DOHH2 (cell line): ENCODE measurements at regions not wholly inside any gene's neighbourhood (a gene's known extent, or its start where the extent isn't known, plus 50 kb on each side); places are given as distances from the start of the nearest gene placed in this dataset.
"Not testable (repeated sequence)": the region's sequence is repeated elsewhere in the genome, so short reads cannot be mapped to it uniquely, and the experiment has no call there.

Experiments used
- H3F3A ChIP-seq: fragments of 200-600 bp; sonication (generic), shearing (Covaris generic); 2 replicates; pipeline ENCODE4 v1.6.0; 2016; ENCODE audit warnings: antibody characterized with exemption, mild to moderate bottlenecking; ENCODE audit not compliant: control insufficient read depth, insufficient read depth
- H3K27ac ChIP-seq: fragments of 200-600 bp; sonication (generic); 2 replicates; pipeline ENCODE4 v1.5.1; 2014; ENCODE audit warnings: low read depth, mild to moderate bottlenecking, low read length, moderate library complexity
- H3K27me3 ChIP-seq: fragments of 200-600 bp; sonication (generic); 2 replicates; pipeline ENCODE4 v1.6.1; 2014; ENCODE audit warnings: mild to moderate bottlenecking, low read length, mixed read lengths; ENCODE audit not compliant: control insufficient read depth
- H3K36me3 ChIP-seq: fragments of 200-600 bp; sonication (generic); 2 replicates; pipeline ENCODE4 v1.6.1; 2014; ENCODE audit warnings: mild to moderate bottlenecking, low read length, moderate library complexity, mixed read lengths; ENCODE audit not compliant: control insufficient read depth
- H3K4me1 ChIP-seq: fragments of 200-600 bp; sonication (generic); 2 replicates; pipeline ENCODE4 v1.6.1; 2014; ENCODE audit warnings: mild to moderate bottlenecking, low read length, mixed read lengths; ENCODE audit not compliant: control insufficient read depth
- H3K4me2 ChIP-seq: fragments of 200-600 bp; sonication (generic); 2 replicates; pipeline ENCODE4 v1.6.0; 2014; ENCODE audit warnings: mild to moderate bottlenecking, low read length, moderate library complexity
- H3K4me3 ChIP-seq: fragments of 200-600 bp; sonication (generic); 2 replicates; pipeline ENCODE4 v1.5.1; 2014; ENCODE audit warnings: mild to moderate bottlenecking, low read length, mixed read lengths
- H3K79me2 ChIP-seq: fragments of 200-600 bp; sonication (generic); 2 replicates; pipeline ENCODE4 v1.6.1; 2014; ENCODE audit warnings: mild to moderate bottlenecking, low read length, mixed read lengths; ENCODE audit not compliant: control insufficient read depth
- H3K9me2 ChIP-seq: fragments of 200-600 bp; sonication (generic); replicated peaks from 2 replicates; pipeline ENCODE4 v1.6.1; 2014; ENCODE audit warnings: mild to moderate bottlenecking, low read length, mixed read lengths; ENCODE audit not compliant: control insufficient read depth
- H3K9me3 ChIP-seq: fragments of 200-600 bp; sonication (generic); 2 replicates; pipeline ENCODE4 v1.6.1; 2014; ENCODE audit warnings: antibody characterized with exemption, low read length, mixed read lengths; ENCODE audit not compliant: control insufficient read depth, insufficient read depth
- H4K20me1 ChIP-seq: fragments of 200-600 bp; sonication (generic); 2 replicates; pipeline ENCODE4 v1.6.0; 2014; ENCODE audit warnings: low read depth, mild to moderate bottlenecking, antibody characterized with exemption, low read length, moderate library complexity; ENCODE audit not compliant: control insufficient read depth, insufficient read depth
- EZH2phosphoT487 ChIP-seq: fragments of 200-600 bp; sonication (generic); IDR thresholded peaks from 2 replicates; pipeline ENCODE4 v1.6.1; 2017; ENCODE audit warnings: borderline replicate concordance, mild to moderate bottlenecking, antibody characterized with exemption, low read length, moderate library complexity, mixed read lengths
- TF ChIP-seq, protein P1 (sequence below): fragments of 200-600 bp; sonication (generic); IDR thresholded peaks from one replicate; pipeline ENCODE4 v1.5.1; 2014; ENCODE audit warnings: antibody characterized with exemption, mild to moderate bottlenecking, low read depth, low read length; ENCODE audit not compliant: poor library complexity, severe bottlenecking

DNA sequence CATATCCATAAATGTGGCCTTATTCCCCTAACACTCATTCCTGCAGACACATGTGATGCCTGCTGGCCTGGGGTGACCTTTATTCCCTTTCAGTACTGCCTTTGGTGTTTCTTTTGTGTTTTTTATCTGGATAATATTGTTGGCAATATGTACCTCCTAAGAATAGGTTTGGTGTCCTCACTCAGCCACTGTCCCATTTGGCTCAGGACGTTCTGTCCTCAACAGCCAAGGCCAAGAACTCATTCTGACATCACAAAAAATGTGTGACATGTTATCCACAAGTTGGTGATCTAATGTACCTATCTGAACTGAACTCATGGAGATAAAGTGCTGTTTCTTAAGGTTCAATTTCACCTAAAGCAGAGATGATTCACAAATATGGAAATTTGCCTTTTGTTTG, 142.9 kb upstream of the GRAMD2B start:
- no peak overlapping the region for H3K27ac ChIP-seq
- H3K79me2 ChIP-seq = no peaks in the 10 kb centered on the region
- no peak overlapping the region for H3K4me2 ChIP-seq
- H4K20me1 ChIP-seq = no peaks in the 10 kb centered on the region
- H3K36me3 ChIP-seq = no peaks in the 10 kb centered on the region
- no peaks in the 10 kb centered on the region for H3K27me3 ChIP-seq
- H3K4me3 ChIP-seq = no peak overlapping the region
- no peaks in the 10 kb centered on the region for H3K9me3 ChIP-seq
- no peaks in the 10 kb centered on the region for H3F3A ChIP-seq
- H3K9me2 ChIP-seq = no peaks in the 10 kb centered on the region
- no peaks in the 10 kb centered on the region for H3K4me1 ChIP-seq
- TF ChIP-seq EZH2phosphoT487 = no peak
- TF ChIP-seq, protein P1, sequence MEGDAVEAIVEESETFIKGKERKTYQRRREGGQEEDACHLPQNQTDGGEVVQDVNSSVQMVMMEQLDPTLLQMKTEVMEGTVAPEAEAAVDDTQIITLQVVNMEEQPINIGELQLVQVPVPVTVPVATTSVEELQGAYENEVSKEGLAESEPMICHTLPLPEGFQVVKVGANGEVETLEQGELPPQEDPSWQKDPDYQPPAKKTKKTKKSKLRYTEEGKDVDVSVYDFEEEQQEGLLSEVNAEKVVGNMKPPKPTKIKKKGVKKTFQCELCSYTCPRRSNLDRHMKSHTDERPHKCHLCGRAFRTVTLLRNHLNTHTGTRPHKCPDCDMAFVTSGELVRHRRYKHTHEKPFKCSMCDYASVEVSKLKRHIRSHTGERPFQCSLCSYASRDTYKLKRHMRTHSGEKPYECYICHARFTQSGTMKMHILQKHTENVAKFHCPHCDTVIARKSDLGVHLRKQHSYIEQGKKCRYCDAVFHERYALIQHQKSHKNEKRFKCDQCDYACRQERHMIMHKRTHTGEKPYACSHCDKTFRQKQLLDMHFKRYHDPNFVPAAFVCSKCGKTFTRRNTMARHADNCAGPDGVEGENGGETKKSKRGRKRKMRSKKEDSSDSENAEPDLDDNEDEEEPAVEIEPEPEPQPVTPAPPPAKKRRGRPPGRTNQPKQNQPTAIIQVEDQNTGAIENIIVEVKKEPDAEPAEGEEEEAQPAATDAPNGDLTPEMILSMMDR = no peak

DNA sequence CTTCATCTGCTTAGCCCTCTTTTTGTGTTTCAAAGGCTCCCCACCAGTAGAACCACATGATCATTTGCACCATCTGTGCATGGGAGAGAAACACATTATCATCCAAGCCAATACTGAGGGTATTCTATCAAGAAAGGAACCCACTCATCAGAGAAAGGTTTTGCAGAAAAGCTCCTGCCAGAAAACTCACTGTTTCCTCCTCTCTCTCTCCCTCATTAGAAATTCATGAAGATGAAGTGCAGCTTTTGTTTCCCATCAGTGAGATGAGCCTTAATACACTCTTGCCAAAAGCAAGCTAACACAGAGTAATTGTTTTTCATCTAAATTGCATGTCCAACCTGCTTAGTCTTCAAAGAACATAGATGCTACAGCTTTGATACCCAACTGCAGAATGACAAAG, 142.4 kb upstream of the GRAMD2B start:
- Histone ChIP-seq H3K27ac (no peak overlapping the region), H3K4me1 (no peaks in the 10 kb centered on the region), H3K9me2 (no peaks in the 10 kb centered on the region), H3F3A (no peaks in the 10 kb centered on the region), H3K79me2 (no peaks in the 10 kb centered on the region), H4K20me1 (no peaks in the 10 kb centered on the region), H3K36me3 (no peaks in the 10 kb centered on the region), H3K27me3 (no peaks in the 10 kb centered on the region), H3K9me3 (no peaks in the 10 kb centered on the region), H3K4me2 (no peak overlapping the region), H3K4me3 (no peak overlapping the region)
- TF ChIP-seq, protein P1 = no peak
- TF ChIP-seq EZH2phosphoT487 = no peak

DNA sequence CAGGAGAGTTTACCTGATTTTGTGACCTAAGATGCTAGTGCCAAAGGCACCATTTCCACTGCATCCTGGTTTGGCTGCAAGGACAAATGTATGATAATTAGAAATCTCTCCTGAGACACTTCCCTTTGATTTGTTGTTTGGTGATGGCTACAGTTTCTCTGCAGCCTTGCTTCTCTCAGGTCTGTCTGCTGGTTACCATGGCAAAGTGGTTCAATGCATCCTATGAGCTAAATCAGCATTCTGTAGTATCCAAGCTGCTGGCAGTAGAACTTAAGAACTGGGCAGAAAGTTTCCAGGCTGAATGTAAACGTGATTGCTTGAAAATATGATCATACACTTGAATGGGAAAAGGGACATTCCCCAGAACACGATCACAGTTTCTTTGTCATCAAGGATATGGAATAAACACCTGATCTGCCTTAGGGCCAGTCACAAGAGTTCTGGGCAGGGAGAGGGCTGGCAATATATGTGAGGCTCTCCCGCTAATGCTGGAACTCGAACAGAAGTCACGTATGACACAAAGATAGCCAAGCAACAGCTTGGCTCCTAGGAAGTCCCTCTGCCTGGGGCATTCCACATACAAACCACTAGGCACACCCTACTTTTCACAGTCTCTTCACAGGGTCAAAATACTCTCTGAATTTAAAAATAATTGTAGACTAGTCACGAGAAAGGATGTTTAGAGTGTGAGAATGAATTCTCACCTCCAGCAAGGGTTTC, 138.1 kb upstream of the GRAMD2B start:
- Histone ChIP-seq H3K4me3 (no peak overlapping the region), H3K4me1 (no peaks in the 10 kb centered on the region), H3K36me3 (no peaks in the 10 kb centered on the region), H3K9me3 (no peaks in the 10 kb centered on the region), H3K79me2 (no peaks in the 10 kb centered on the region), H4K20me1 (no peaks in the 10 kb centered on the region), H3K9me2 (no peaks in the 10 kb centered on the region), H3K4me2 (no peak overlapping the region), H3K27ac (no peak overlapping the region), H3F3A (no peaks in the 10 kb centered on the region), H3K27me3 (no peaks in the 10 kb centered on the region)
- TF ChIP-seq, protein P1 = no peak
- no peak for TF ChIP-seq EZH2phosphoT487

DNA sequence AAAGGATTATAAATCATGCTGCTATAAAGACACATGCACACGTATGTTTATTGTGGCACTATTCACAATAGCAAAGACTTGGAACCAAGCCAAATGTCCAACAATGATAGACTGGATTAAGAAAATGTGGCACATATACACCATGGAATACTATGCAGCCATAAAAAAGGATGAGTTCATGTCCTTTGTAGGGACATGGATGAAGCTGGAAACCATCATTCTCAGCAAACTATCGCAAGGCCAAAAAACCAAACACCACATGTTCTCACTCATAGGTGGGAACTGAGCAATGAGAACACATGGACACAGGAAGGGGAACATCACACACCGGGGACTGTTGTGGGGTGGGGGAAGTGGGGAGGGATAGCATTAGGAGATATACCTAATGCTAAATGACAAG, 127.1 kb upstream of the GRAMD2B start:
- H4K20me1 ChIP-seq, H3K9me2 ChIP-seq, H3K4me3 ChIP-seq, H3K4me1 ChIP-seq, H3K79me2 ChIP-seq, H3K9me3 ChIP-seq, H3K4me2 ChIP-seq, H3K27me3 ChIP-seq, H3K27ac ChIP-seq, H3K36me3 ChIP-seq, H3F3A ChIP-seq: not testable (repeated sequence)
